Ishikawa (cell line): ENCODE measurements at regions not wholly inside any gene's neighbourhood (a gene's known extent, or its start where the extent isn't known, plus 50 kb on each side); places are given as distances from the start of the nearest gene placed in this dataset.
A peak's percentile ranks its signal among the peaks of the same experiment; 100 is the strongest.

Experiments used
- CEBPB ChIP-seq: IDR thresholded peaks from 2 replicates; pipeline ENCODE4 v1.6.1; 2012
- CREB1 ChIP-seq: IDR thresholded peaks from 2 replicates; pipeline ENCODE4 v1.6.1; 2012; ENCODE audit warnings: low read depth
- EGR1 ChIP-seq: IDR thresholded peaks from 2 replicates; pipeline ENCODE4 v1.6.1; 2012
- EP300 ChIP-seq: IDR thresholded peaks from 2 replicates; pipeline ENCODE4 v1.6.1; 2012; ENCODE audit warnings: borderline replicate concordance
- FOXM1 ChIP-seq: IDR thresholded peaks from 2 replicates; pipeline ENCODE4 v1.6.1; 2012; ENCODE audit warnings: low read depth, borderline replicate concordance
- NFIC ChIP-seq: IDR thresholded peaks from 2 replicates; pipeline ENCODE4 v1.6.1; 2012
- RAD21 ChIP-seq: IDR thresholded peaks from 2 replicates; pipeline ENCODE4 v1.6.1; 2012; ENCODE audit warnings: low read depth
- TAF1 ChIP-seq: IDR thresholded peaks from 2 replicates; pipeline ENCODE4 v1.6.1; 2012; ENCODE audit warnings: low read depth, mild to moderate bottlenecking
- TCF12 ChIP-seq: IDR thresholded peaks from 2 replicates; pipeline ENCODE4 v1.6.1; 2012; ENCODE audit warnings: low read depth
- TEAD4 ChIP-seq: IDR thresholded peaks from 2 replicates; pipeline ENCODE4 v1.6.1; 2012
- YY1 ChIP-seq: IDR thresholded peaks from 2 replicates; pipeline ENCODE4 v1.6.1; 2012; ENCODE audit warnings: low read depth
- ZBTB7A ChIP-seq: IDR thresholded peaks from 2 replicates; pipeline ENCODE4 v1.6.1; 2012; ENCODE audit warnings: low read depth
- TF ChIP-seq, protein P1 (sequence below): IDR thresholded peaks from 2 replicates; pipeline ENCODE4 v1.6.1; 2012
- TF ChIP-seq, protein P2 (sequence below): IDR thresholded peaks from 2 replicates; pipeline ENCODE4 v1.6.1; 2012
- TF ChIP-seq, protein P3 (sequence below): IDR thresholded peaks from 2 replicates; pipeline ENCODE4 v1.6.1; 2012; ENCODE audit warnings: low read depth, mild to moderate bottlenecking

GRCh38 chr3:150270883-150271590, 137.1 kb upstream of the TSC22D2 start:
- TF ChIP-seq EGR1 = no peak

GRCh38 chr3:150269526-150269925, 138.6 kb upstream of the TSC22D2 start:
- TF ChIP-seq TEAD4 (no peak), FOXM1 (no peak), ZBTB7A (no peak), NFIC (no peak), CREB1 (no peak), RAD21 (no peak), CEBPB (no peak), TCF12 (no peak), YY1 (no peak), TAF1 (no peak), EP300 (no peak), EGR1 (no peak)
- TF ChIP-seq, protein P1, sequence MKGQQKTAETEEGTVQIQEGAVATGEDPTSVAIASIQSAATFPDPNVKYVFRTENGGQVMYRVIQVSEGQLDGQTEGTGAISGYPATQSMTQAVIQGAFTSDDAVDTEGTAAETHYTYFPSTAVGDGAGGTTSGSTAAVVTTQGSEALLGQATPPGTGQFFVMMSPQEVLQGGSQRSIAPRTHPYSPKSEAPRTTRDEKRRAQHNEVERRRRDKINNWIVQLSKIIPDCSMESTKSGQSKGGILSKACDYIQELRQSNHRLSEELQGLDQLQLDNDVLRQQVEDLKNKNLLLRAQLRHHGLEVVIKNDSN = no peak
- TF ChIP-seq, protein P2, sequence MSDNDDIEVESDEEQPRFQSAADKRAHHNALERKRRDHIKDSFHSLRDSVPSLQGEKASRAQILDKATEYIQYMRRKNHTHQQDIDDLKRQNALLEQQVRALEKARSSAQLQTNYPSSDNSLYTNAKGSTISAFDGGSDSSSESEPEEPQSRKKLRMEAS = no peak
- TF ChIP-seq, protein P3, sequence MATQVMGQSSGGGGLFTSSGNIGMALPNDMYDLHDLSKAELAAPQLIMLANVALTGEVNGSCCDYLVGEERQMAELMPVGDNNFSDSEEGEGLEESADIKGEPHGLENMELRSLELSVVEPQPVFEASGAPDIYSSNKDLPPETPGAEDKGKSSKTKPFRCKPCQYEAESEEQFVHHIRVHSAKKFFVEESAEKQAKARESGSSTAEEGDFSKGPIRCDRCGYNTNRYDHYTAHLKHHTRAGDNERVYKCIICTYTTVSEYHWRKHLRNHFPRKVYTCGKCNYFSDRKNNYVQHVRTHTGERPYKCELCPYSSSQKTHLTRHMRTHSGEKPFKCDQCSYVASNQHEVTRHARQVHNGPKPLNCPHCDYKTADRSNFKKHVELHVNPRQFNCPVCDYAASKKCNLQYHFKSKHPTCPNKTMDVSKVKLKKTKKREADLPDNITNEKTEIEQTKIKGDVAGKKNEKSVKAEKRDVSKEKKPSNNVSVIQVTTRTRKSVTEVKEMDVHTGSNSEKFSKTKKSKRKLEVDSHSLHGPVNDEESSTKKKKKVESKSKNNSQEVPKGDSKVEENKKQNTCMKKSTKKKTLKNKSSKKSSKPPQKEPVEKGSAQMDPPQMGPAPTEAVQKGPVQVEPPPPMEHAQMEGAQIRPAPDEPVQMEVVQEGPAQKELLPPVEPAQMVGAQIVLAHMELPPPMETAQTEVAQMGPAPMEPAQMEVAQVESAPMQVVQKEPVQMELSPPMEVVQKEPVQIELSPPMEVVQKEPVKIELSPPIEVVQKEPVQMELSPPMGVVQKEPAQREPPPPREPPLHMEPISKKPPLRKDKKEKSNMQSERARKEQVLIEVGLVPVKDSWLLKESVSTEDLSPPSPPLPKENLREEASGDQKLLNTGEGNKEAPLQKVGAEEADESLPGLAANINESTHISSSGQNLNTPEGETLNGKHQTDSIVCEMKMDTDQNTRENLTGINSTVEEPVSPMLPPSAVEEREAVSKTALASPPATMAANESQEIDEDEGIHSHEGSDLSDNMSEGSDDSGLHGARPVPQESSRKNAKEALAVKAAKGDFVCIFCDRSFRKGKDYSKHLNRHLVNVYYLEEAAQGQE = no peak

DNA sequence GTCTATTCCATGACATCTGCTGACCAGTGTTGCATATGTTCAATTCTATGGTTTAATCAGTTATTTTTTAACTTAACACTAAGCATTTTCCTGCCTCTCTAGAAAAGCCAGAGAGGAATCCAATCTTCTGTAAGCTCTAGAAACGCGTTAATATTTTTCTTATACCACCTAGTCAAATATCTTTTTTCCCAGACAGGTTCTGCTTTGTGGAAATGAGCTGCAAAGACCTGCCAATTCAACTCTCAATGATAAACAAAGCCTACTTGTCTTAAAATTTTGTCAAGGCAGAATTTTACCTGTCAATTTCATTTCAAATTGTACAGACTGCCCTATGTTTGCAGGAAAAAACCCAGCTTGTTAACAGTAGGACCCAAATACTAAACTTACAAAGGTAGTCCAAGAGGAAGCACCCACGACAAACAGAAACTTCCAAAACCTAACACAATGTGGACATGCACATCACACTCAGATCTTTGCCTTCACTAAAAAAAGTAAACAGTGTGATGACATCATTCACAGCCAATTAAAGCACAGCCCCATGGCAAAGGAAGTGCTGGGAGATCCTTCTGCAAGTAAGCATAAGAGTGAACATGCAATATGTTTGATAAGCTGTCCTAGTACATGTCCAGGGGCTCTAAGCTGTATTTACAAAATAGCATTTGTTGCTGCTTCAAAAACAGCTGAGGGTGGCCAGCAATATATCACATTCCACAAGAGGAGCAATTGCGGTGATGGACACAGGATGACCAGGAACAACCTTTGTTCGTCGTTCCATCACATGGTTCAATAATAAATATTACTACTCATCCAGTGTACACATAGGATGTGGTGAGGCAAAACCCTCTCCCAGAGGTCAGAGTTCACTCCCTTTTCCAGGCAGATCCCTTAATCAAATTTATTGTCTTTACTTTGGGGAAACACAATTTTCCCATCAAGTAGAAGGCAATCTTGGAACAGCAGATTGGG, 139.4 kb upstream of the TSC22D2 start:
- no peak for TF ChIP-seq NFIC
- no peak for TF ChIP-seq CREB1
- TF ChIP-seq, protein P1 = no peak
- no peak for TF ChIP-seq YY1
- no peak for TF ChIP-seq EP300
- TF ChIP-seq EGR1 = no peak

DNA sequence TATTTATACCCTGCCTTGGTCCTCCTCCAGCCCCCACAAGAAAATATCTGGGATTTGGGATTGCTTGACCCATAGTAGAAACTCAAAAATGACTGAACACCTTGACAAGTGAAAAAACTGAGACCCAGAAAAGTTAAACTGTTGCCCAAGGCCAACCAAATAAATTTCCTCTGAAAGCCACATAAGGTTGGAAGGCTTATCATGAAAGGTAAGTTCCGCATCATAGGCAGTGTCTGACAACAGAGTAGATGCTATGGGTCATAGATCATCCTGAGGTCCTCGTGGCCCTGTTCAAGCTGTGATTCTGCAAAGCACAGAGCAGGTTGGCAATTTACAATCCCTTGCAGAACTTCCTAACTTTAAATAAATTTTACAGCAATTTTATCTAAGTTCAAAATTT, 140.8 kb upstream of the TSC22D2 start:
- TF ChIP-seq TCF12 (no peak), NFIC (no peak), CREB1 (no peak)
- TF ChIP-seq, protein P1 = no peak

GRCh38 chr3:150265305-150265704, 142.8 kb upstream of the TSC22D2 start:
- TF ChIP-seq, protein P1 = no peak
- peak; percentile 61; the same call in 1 of the 2 replicates for TF ChIP-seq NFIC

- TF ChIP-seq NFIC (no peak), YY1 (no peak), CEBPB (no peak), ZBTB7A (no peak), EP300 (no peak), FOXM1 (no peak), TAF1 (no peak), CREB1 (no peak), EGR1 (no peak), TEAD4 (no peak), TCF12 (no peak), RAD21 (no peak)
- TF ChIP-seq, protein P2 = no peak
- TF ChIP-seq, protein P3 = no peak
- TF ChIP-seq, protein P1 = no peak
Observed at GRCh38 chr3:150264561-150265279, 143.4 kb upstream of the TSC22D2 start.
